Activated naive CD4-positive, alpha-beta T cell treated with anti-CD3 and anti-CD28 coated beads, Interleukin-2, amount 10 ng/mL, durations not matched to agents 7 days and 5 days (primary cell): ENCODE measurements at regions not wholly inside any gene's neighbourhood (a gene's known extent, or its start where the extent isn't known, plus 50 kb on each side); places are given as distances from the start of the nearest gene placed in this dataset.

Experiments
- CTCF ChIA-PET: fragments of 350-600 bp; sonication (Branson Sonifier 250); formaldehyde crosslinking; loops from one replicate; lab custom pipeline; 2021; ENCODE audit warnings: antibody characterized with exemption; lab: Charles Lee
- DNase-seq: peaks from one replicate; pipeline ENCODE4 v3.0.0-alpha.2; 2020
- H3K27ac Mint-ChIP-seq: one replicate; pipeline ENCODE4 v1.8.0; 2021; ENCODE audit warnings: mild to moderate bottlenecking, moderate library complexity, mixed read lengths
- H3K27me3 Mint-ChIP-seq: one replicate; pipeline ENCODE4 v1.8.0; 2021; ENCODE audit warnings: mild to moderate bottlenecking, mixed read lengths
- H3K36me3 Mint-ChIP-seq: one replicate; pipeline ENCODE4 v1.8.0; 2021; ENCODE audit warnings: mixed read lengths
- H3K4me1 Mint-ChIP-seq: one replicate; pipeline ENCODE4 v1.8.0; 2021; ENCODE audit warnings: mixed read lengths
- H3K4me3 Mint-ChIP-seq: one replicate; pipeline ENCODE4 v1.8.0; 2021; ENCODE audit warnings: mild to moderate bottlenecking, moderate library complexity, mixed read lengths
- H3K9me3 Mint-ChIP-seq: one replicate; pipeline ENCODE4 v1.8.0; 2021; ENCODE audit warnings: mixed read lengths

DNA sequence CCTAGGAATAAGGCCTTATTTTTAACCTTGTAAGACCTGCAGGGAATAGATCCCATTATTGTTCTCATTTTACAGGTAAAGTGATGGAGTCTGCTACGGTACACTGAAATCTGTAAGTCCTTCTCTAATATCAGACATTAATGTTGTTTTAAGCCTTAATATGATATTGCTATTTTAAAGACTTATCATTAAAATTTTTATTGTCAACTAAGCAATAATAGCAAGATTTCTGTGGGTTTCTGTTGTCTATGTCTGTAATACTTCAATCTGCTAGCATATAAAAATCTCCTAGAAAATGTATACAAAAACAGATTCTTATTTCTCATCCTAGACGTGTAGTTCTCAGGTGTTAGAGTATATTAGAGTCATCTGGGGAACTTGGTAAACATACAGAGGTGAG, 317.5 kb upstream of the TENM4 start:
- CTCF ChIA-PET: no interaction called here
- Mint-ChIP-seq H3K27me3 (no peaks in the 10 kb centered on the region), H3K36me3 (no peaks in the 10 kb centered on the region), H3K27ac (no peak overlapping the region), H3K4me3 (no peak overlapping the region), H3K9me3 (peaks cover 2% of the 10 kb centered on the region), H3K4me1 (no peaks in the 10 kb centered on the region)
- DNase-seq: no peak

DNA sequence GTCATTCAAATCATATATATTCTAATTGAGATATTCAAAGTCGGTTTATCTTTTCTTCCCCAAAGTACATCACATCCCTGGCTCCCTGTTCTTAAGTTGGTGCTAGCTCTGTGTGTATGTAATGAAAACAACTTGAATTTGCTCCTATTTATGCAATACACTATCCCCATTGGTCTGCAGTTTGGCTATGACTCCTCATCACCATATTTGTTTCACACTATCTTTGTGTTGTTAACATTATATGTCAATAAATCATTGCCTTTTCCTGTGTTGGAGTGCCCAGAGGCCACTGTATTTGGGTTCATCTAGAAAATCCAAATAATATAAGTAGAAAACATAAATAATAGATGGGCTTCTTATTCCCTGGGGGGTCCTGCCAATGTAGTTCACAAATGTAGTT, 306.6 kb upstream of the TENM4 start:
- Mint-ChIP-seq H3K4me3 (no peak overlapping the region), H3K36me3 (no peaks in the 10 kb centered on the region), H3K9me3 (peaks cover 1% of the 10 kb centered on the region), H3K4me1 (no peaks in the 10 kb centered on the region), H3K27ac (no peak overlapping the region), H3K27me3 (no peaks in the 10 kb centered on the region)
- no peak for DNase-seq
- CTCF ChIA-PET: no interaction called here

DNA sequence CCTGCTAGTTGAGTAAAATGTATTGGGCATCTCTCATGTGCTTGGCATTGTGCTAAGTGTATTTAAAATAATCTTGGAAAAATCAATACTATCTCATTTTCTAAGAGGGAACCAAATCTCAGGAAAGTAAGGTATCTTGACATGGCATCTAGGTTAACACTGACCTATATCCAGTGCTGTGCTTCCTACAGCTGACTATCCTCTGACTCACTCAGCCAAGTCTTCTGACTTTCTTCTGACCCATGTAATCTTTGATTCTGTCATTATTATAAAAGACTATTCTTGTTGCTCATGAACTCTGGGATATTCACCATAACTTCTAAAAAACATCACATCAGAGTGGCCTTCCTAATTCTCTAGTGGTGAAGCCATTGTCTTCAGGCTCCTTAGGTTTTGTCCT, 304.1 kb upstream of the TENM4 start:
- H3K4me1 Mint-ChIP-seq: no peaks in the 10 kb centered on the region
- no peak overlapping the region for H3K27ac Mint-ChIP-seq
- CTCF ChIA-PET: no interaction called here
- H3K9me3 Mint-ChIP-seq: peaks cover 1% of the 10 kb centered on the region
- H3K4me3 Mint-ChIP-seq: no peak overlapping the region
- no peak for DNase-seq
- no peaks in the 10 kb centered on the region for H3K36me3 Mint-ChIP-seq
- no peaks in the 10 kb centered on the region for H3K27me3 Mint-ChIP-seq

DNA sequence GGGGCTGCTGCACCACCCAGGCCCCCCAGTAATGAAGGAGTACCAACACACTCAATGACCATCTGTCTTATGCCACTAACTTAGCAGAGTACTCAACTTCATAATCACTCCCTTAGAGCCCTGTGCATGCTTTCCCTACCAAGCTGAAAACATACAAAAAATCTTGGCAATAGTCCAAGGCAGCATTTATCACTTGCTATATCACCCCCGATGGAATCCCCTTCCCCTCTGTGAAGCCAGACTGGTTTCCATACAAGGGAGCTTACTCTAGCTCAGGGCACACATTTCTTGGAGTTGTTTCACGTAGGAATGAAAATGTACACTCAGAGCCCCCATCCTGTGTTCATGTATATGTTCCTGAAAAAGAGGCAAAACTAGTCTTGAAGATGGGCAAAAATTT, 301.3 kb upstream of the TENM4 start:
- CTCF ChIA-PET: no interaction called here
- Mint-ChIP-seq H3K27me3 (no peaks in the 10 kb centered on the region), H3K36me3 (no peaks in the 10 kb centered on the region), H3K4me3 (no peak overlapping the region), H3K4me1 (no peaks in the 10 kb centered on the region), H3K27ac (no peak overlapping the region), H3K9me3 (peaks cover 3% of the 10 kb centered on the region)
- no peak for DNase-seq

DNA sequence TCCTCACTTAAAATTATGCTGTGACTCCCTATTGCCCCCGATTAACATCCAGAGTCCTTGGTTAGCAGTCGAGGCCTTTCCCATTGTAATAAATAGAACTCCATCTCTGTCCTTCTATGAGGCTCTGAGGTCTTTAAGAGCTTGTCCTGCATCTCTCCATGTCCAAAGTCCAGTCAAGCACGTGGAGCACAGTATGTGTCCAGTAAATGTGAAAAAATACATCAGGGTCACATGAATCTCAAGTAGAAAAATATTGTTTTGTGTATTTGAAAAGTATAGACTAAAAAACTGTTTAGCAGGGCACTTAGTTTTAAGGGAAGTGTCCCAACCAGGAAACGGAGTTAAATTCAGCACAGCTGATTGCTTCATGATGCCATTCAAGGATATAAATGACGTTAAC, 298.8 kb upstream of the TENM4 start:
- Mint-ChIP-seq H3K36me3 (no peaks in the 10 kb centered on the region), H3K9me3 (peaks cover 2% of the 10 kb centered on the region), H3K4me3 (no peak overlapping the region), H3K4me1 (no peaks in the 10 kb centered on the region), H3K27me3 (no peaks in the 10 kb centered on the region), H3K27ac (no peak overlapping the region)
- DNase-seq: no peak
- CTCF ChIA-PET: no interaction called here

DNA sequence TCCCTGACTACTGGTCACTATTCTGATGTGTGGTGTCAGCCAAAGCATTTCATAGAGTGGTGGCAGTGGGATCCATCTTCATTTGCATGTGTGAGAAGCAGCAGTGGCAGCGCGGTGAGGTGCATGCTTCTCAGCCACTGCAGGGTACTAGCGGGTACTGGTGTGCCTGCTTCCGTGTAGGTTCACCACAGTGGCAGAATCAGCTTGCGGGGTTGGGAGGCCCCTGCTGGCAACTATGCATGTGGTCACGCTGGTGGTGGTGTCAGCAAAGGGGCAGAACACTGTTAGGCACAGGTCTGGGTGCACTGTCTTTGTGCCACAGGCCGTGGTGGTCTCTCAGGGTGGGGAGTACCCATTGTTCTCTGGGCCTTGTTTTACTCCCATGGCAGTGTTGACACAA, 286.4 kb upstream of the TENM4 start:
- Mint-ChIP-seq H3K36me3 (no peaks in the 10 kb centered on the region), H3K27ac (no peak overlapping the region), H3K4me1 (no peaks in the 10 kb centered on the region), H3K27me3 (no peaks in the 10 kb centered on the region), H3K4me3 (no peak overlapping the region), H3K9me3 (peaks cover 5% of the 10 kb centered on the region)
- DNase-seq: no peak
- CTCF ChIA-PET: no interaction called here

DNA sequence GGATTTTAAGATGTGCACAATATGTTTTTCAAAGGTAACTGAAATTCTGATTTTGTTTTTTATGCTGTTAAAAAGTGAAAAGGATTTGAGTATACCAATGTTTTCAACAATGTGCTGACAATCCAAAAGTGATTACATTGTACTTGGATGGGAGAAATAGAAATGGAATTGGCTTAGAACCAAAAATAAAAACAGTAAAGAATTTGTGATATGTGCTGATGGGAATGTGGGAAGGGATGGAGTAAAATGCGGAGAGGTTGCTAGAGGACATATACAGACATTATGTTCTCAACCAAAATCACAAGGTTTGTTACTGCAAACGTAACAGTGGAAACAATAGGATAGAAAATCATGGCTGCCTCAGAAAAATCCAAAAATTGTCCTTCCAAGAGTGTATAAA, 279.3 kb upstream of the TENM4 start:
- Mint-ChIP-seq H3K27ac (no peak overlapping the region), H3K4me3 (no peak overlapping the region), H3K4me1 (no peaks in the 10 kb centered on the region), H3K9me3 (peaks cover 3% of the 10 kb centered on the region), H3K36me3 (no peaks in the 10 kb centered on the region), H3K27me3 (no peaks in the 10 kb centered on the region)
- no peak for DNase-seq
- CTCF ChIA-PET: no interaction called here

DNA sequence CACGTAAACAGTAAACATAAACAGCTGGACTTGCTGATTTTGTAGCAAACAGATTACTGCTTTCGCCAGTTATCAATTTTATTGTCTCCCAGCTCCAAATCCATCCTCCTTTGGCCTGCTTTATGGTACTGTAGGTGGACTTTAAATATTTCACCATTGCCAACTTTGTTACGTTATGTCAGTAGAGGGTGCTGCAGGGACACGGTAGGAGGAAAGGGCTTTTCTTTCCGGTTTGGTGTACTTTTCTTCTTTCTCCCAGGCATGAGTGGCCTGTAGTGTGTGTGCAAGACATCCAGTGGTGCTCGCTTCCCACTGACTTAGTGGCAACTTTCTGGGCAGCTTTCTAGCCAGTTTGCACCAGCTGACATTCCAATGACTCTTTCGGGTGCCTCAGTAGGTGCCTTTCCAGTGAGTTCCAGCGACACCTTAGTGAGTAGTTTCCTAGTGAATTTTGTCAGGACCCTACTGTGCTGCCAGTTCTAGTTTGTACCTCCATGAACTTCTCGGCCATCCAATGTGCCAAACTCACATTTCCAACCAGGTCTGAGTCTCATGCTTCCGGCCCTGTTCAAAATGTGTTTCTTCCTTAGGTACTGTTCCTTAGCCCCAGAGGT, 267.6 kb upstream of the TENM4 start:
- Mint-ChIP-seq H3K27me3 (no peaks in the 10 kb centered on the region), H3K4me3 (no peak overlapping the region), H3K27ac (no peak overlapping the region), H3K9me3 (peaks cover 12% of the 10 kb centered on the region), H3K4me1 (no peaks in the 10 kb centered on the region), H3K36me3 (no peaks in the 10 kb centered on the region)
- CTCF ChIA-PET: no interaction called here
- no peak for DNase-seq

DNA sequence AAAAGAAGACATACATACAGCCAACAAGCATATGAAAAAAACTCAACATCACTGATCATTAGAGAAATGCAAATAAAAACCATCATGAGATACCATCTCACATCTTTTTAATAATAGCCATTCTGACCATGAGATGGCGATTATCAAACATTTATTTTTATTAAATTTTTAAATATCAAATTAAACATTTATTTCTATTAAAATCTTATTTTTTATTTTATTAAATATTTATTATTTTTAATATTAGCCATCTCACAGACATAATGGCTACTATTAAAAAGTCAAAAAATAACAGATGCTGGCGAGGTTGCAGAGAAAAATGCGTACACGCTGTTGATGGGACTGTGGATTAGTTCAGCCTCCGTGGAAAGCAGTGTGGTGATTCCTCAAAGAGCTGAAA, 264.8 kb upstream of the TENM4 start:
- no peak overlapping the region for H3K4me3 Mint-ChIP-seq
- H3K27ac Mint-ChIP-seq: no peak overlapping the region
- H3K9me3 Mint-ChIP-seq: peaks cover 18% of the 10 kb centered on the region
- H3K36me3 Mint-ChIP-seq: no peaks in the 10 kb centered on the region
- CTCF ChIA-PET: no interaction called here
- DNase-seq: no peak
- no peaks in the 10 kb centered on the region for H3K27me3 Mint-ChIP-seq
- no peaks in the 10 kb centered on the region for H3K4me1 Mint-ChIP-seq

DNA sequence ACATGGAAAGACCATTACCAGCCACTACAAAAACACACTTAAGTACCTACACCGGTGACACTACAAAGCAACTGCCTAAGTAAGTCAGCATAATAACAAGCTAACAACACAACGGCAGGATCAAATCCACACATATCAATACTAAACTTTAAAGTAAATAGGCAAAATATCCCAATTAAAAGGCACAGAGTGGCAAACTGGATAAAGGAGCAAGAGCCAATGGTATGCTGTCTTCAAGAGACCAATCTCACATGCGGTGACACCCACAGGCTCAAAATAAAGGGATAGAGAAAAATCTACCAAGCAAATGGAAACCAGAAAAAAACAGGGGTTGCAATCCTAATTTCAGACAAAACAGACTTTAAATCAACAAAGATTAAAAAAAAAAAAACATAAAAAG, 261.5 kb upstream of the TENM4 start:
- no peaks in the 10 kb centered on the region for H3K27me3 Mint-ChIP-seq
- H3K9me3 Mint-ChIP-seq: peaks cover 19% of the 10 kb centered on the region
- H3K27ac Mint-ChIP-seq: no peak overlapping the region
- no peaks in the 10 kb centered on the region for H3K36me3 Mint-ChIP-seq
- CTCF ChIA-PET: no interaction called here
- no peaks in the 10 kb centered on the region for H3K4me1 Mint-ChIP-seq
- DNase-seq: no peak
- H3K4me3 Mint-ChIP-seq: no peak overlapping the region

DNA sequence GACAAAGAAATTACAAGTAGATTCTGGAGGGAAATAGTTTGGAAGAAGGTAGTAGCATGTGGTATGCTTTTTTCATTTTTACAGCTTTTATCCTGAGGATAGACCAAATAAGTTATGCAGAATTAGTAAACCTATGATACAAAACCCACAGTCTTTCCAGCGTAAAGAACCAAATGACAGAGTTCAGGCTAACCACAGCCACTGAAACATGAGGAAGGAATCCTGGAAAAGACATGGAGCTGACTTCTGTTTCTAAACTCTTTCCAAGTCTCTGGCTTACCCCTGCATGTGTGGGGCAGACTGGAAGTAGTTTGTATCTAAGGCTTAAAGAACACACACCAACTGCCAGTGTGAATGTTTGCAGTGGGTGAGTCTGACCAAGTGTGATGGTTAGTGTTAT, 258.4 kb upstream of the TENM4 start:
- H3K9me3 Mint-ChIP-seq: peaks cover 14% of the 10 kb centered on the region
- CTCF ChIA-PET: interaction anchor here (0.6 kb wide), 1 partner anchor 263 kb away, joined by 3 read pairs; no protein-coding TSS in a partner anchor
- no peaks in the 10 kb centered on the region for H3K4me1 Mint-ChIP-seq
- H3K27ac Mint-ChIP-seq: no peak overlapping the region
- no peaks in the 10 kb centered on the region for H3K27me3 Mint-ChIP-seq
- no peak for DNase-seq
- no peaks in the 10 kb centered on the region for H3K36me3 Mint-ChIP-seq
- H3K4me3 Mint-ChIP-seq: no peak overlapping the region

DNA sequence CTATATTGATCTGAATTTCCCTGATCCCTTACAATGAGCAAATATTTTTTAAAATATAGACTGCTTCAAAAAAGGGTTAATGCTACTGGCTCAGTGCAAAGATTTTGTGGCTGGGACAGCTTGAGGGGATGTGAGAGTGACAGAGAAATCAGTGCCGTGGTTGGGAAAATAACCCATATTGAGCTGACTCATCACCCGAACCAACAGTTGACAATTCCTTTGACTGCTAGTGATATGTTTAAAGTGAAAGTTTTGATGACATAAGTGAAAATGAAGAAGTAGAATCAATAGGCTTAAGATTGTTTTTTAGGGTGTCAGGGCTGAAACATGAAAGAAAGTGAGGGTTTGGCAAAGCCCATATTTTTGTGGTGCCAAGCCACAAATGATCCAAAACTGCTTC, 257.1 kb upstream of the TENM4 start:
- no peak for DNase-seq
- no peaks in the 10 kb centered on the region for H3K27me3 Mint-ChIP-seq
- no peak overlapping the region for H3K27ac Mint-ChIP-seq
- no peaks in the 10 kb centered on the region for H3K4me1 Mint-ChIP-seq
- no peak overlapping the region for H3K4me3 Mint-ChIP-seq
- H3K36me3 Mint-ChIP-seq: no peaks in the 10 kb centered on the region
- H3K9me3 Mint-ChIP-seq: peaks cover 12% of the 10 kb centered on the region
- CTCF ChIA-PET: no interaction called here

DNA sequence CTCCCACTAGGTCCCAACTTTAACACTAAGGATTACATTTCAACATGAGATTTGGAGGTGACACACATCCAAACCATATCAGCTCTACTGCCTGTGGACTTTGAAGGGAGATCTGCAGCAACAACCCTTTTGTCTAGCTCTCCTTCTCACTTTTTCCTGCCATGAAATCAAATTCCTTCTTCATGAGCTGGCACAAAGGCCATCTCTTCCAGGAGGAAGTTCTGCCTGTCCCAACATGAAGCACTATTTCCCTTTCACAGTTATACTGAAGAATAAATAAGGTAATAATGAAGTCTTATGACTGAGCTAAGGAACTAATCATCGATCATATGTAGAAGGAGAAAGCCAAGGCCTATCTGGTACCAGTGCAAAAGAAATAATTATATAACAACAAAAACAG, 253.5 kb upstream of the TENM4 start:
- no peaks in the 10 kb centered on the region for H3K4me1 Mint-ChIP-seq
- no peak for DNase-seq
- CTCF ChIA-PET: no interaction called here
- H3K27ac Mint-ChIP-seq: no peak overlapping the region
- H3K36me3 Mint-ChIP-seq: no peaks in the 10 kb centered on the region
- H3K9me3 Mint-ChIP-seq: peaks cover 1% of the 10 kb centered on the region
- no peak overlapping the region for H3K4me3 Mint-ChIP-seq
- no peaks in the 10 kb centered on the region for H3K27me3 Mint-ChIP-seq

DNA sequence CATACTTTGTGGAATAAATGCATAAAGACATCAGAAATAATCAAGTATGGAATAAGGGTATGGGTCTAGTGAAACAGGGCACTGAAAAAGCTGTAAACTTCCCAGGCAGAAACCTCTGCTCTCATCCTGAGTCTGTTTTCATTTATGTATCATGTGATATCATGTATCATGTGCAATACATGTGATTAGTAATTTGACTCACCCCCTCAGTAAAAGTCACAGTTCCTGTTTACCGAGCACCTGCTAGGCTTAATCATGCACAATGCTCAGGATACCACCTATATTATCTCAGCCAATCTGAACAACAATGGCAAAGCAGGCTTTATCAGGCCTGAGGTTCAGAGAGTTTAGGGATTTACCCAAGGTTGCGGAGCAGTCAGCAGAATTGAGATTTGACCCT, 250.6 kb upstream of the TENM4 start:
- no peak overlapping the region for H3K4me3 Mint-ChIP-seq
- CTCF ChIA-PET: no interaction called here
- no peaks in the 10 kb centered on the region for H3K27me3 Mint-ChIP-seq
- H3K9me3 Mint-ChIP-seq: peaks cover 1% of the 10 kb centered on the region
- H3K36me3 Mint-ChIP-seq: no peaks in the 10 kb centered on the region
- no peak overlapping the region for H3K27ac Mint-ChIP-seq
- DNase-seq: no peak
- H3K4me1 Mint-ChIP-seq: no peaks in the 10 kb centered on the region

DNA sequence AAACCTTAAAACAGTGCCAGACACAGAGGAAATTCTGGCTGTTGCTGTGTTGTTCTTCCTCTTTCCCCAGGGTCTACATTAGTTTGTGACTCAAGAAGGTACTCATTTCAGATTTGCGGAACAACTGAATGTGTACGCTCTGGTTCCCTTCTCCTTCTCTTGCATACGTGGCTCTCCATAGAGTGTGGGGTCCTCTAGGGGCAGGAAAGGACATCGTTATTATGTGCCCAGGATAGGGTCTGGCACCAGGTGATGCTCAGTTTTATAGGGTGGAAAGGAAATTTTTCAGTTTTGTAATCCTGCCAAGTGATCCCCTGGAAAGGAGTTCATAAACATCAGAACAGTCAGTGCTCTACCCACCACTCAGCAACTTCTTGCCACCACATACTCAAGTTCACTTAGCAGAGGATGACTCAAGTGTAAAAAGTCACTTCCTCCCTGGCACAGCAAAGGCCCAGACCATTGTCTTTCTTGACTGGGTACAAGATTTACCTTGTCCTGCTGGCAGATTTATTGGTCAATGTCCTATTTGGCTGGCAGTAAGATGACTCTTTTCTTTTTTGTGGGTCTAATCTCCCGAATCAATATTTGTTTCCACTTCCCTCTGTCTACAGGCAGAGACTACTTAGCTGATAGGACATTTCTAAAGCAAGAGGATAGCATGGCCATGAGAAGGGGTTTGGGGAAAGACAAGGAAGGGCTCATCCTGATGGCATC, 246.0 kb upstream of the TENM4 start:
- Mint-ChIP-seq H3K36me3 (no peaks in the 10 kb centered on the region), H3K4me1 (no peaks in the 10 kb centered on the region), H3K4me3 (no peak overlapping the region), H3K27ac (no peak overlapping the region), H3K9me3 (no peaks in the 10 kb centered on the region), H3K27me3 (no peaks in the 10 kb centered on the region)
- CTCF ChIA-PET: no interaction called here
- no peak for DNase-seq
